Kidney epithelial cell (primary cell): ENCODE measurements at regions not wholly inside any gene's neighbourhood (a gene's known extent, or its start where the extent isn't known, plus 50 kb on each side); places are given as distances from the start of the nearest gene placed in this dataset.

Experiments
- DNase-seq: peaks from one replicate; pipeline ENCODE4 v3.0.0-alpha.2; 2010; ENCODE audit warnings: low read depth
- H3K27me3 ChIP-seq: 2 replicates; pipeline ENCODE4 v1.6.0; 2011; ENCODE audit warnings: low read length; ENCODE audit not compliant: control insufficient read depth, insufficient read depth
- H3K36me3 ChIP-seq: 2 replicates; pipeline ENCODE4 v1.5.1; 2011; ENCODE audit warnings: low read length; ENCODE audit not compliant: control insufficient read depth, insufficient read depth
- H3K4me3 ChIP-seq: 2 replicates; pipeline ENCODE4 v1.5.1; 2011; ENCODE audit warnings: low read depth, mild to moderate bottlenecking, control low read depth, low read length
- TF ChIP-seq, protein P1 (sequence below): IDR thresholded peaks from 2 replicates; pipeline ENCODE4 v1.5.1; 2011; ENCODE audit warnings: mild to moderate bottlenecking, moderate library complexity, low read length, control low read depth, inconsistent platforms; ENCODE audit not compliant: insufficient read depth, poor library complexity, severe bottlenecking

DNA sequence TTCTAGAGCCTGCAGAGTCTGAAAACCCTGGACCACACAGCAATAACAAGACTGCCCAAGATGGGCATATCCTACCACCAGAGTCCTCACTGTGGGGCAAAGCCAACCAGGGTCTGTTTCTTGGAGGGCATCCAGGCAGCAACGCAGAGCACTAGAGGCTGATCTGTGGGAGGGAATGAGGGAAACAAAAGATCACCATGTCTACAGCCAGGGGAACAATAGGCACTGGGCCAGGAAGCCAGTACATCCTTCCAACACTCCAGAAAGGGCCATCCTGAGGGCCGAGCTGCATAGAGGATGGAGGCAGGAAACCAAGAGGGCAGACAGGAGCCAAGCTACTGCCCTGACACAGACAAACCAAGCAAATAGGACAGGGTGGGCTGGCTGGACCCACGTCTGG, 416.1 kb upstream of the IRX4 start:
- DNase-seq: no peak
- TF ChIP-seq, protein P1, sequence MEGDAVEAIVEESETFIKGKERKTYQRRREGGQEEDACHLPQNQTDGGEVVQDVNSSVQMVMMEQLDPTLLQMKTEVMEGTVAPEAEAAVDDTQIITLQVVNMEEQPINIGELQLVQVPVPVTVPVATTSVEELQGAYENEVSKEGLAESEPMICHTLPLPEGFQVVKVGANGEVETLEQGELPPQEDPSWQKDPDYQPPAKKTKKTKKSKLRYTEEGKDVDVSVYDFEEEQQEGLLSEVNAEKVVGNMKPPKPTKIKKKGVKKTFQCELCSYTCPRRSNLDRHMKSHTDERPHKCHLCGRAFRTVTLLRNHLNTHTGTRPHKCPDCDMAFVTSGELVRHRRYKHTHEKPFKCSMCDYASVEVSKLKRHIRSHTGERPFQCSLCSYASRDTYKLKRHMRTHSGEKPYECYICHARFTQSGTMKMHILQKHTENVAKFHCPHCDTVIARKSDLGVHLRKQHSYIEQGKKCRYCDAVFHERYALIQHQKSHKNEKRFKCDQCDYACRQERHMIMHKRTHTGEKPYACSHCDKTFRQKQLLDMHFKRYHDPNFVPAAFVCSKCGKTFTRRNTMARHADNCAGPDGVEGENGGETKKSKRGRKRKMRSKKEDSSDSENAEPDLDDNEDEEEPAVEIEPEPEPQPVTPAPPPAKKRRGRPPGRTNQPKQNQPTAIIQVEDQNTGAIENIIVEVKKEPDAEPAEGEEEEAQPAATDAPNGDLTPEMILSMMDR: no peak
- Histone ChIP-seq H3K36me3 (no peaks in the 10 kb centered on the region), H3K27me3 (no peaks in the 10 kb centered on the region), H3K4me3 (no peak overlapping the region)

DNA sequence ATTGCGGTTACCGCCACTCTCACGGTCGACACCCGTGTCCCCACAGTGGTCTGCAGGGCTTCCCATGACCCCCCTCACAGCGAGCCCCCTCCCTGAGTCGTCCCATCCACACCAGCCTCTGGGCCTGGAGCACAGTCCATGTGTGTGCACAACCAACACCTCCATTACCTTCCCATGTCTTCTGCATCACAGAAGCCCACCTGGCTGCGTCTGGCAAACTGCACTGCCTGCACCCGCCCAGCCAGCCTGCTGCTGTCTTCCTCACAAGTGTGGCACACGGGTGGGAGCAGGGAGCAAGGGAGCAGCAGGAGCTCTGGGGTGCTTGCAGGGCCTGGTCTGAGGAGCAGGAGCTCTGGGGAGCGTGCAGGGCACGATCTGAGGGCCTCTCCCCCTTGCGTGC, 415.3 kb upstream of the IRX4 start:
- TF ChIP-seq, protein P1: no peak
- no peak overlapping the region for H3K4me3 ChIP-seq
- no peaks in the 10 kb centered on the region for H3K36me3 ChIP-seq
- no peaks in the 10 kb centered on the region for H3K27me3 ChIP-seq
- DNase-seq: no peak

GRCh38 chr5:2295476-2295875, 412.8 kb upstream of the IRX4 start:
- DNase-seq: no peak
- Histone ChIP-seq H3K27me3 (no peaks in the 10 kb centered on the region), H3K36me3 (no peaks in the 10 kb centered on the region), H3K4me3 (no peak overlapping the region)
- TF ChIP-seq, protein P1: no peak

GRCh38 chr5:2293906-2294305, 411.2 kb upstream of the IRX4 start:
- TF ChIP-seq, protein P1: no peak
- Histone ChIP-seq H3K36me3 (no peaks in the 10 kb centered on the region), H3K27me3 (no peaks in the 10 kb centered on the region), H3K4me3 (no peak overlapping the region)
- no peak for DNase-seq

DNA sequence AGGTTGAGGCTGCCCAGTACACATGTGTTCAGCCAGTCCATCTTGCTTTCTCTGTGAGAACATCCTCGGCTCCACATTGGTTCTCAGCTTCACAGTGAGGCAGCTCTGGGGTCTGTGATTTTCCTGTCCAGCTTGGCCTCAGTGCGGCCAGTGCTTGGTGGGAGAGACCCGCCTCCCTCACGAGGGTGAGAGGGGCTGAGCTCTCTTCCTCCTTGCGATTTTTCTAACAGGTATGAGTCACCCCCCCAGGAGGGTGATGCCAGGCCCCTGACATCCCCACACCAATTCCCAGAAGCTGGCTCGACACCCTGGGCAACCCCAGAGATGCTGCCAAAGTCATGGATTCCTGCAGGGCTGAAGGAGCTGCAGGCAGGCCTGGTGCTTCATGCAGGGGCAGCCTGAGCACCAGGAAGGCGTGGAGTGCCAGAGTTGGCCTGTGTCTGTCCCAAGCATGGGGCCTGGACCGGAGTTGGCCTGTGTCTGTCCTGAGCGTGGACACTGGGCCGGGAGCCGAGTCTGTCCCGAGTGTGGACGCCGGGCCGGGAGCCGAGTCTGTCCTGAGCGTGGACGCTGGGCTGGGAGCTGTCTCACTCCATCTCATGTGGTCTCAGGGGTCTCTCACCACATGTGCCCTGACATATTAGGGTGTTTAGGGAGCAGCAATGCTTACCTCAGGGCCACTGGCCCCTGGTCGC, 408.6 kb upstream of the IRX4 start:
- no peaks in the 10 kb centered on the region for H3K27me3 ChIP-seq
- TF ChIP-seq, protein P1: no peak
- no peak for DNase-seq
- no peaks in the 10 kb centered on the region for H3K36me3 ChIP-seq
- H3K4me3 ChIP-seq: no peak overlapping the region

DNA sequence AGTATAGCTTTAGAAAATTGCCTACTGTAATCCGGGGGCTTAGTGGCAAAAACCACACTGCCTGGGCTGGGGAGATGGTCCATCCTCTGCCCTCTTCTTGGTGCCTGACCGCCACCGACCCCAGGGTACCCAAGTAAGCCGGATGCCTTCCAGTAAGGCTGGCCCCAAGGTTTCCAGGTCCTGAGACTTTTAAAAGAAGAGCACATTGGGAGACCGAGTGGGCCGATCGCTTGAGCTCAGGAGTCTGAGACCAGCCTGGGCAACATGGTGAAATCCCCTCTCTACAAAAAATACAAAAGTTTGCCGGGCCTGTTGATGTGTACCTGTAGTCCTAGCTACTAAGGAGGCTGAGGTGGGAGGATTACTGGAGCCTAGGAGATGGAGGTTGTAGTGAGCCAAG, 406.7 kb upstream of the IRX4 start:
- Histone ChIP-seq H3K36me3 (no peaks in the 10 kb centered on the region), H3K4me3 (no peak overlapping the region), H3K27me3 (no peaks in the 10 kb centered on the region)
- no peak for DNase-seq
- TF ChIP-seq, protein P1: no peak
